ENCODE measurements at regions not wholly inside any gene's neighbourhood (a gene's known extent, or its start where the extent isn't known, plus 50 kb on each side); places are given as distances from the start of the nearest gene placed in this dataset.
A peak's percentile ranks its signal among the peaks of the same experiment; 100 is the strongest.
"Not testable (repeated sequence)": the region's sequence is repeated elsewhere in the genome, so short reads cannot be mapped to it uniquely, and the experiment has no call there.

DNA sequence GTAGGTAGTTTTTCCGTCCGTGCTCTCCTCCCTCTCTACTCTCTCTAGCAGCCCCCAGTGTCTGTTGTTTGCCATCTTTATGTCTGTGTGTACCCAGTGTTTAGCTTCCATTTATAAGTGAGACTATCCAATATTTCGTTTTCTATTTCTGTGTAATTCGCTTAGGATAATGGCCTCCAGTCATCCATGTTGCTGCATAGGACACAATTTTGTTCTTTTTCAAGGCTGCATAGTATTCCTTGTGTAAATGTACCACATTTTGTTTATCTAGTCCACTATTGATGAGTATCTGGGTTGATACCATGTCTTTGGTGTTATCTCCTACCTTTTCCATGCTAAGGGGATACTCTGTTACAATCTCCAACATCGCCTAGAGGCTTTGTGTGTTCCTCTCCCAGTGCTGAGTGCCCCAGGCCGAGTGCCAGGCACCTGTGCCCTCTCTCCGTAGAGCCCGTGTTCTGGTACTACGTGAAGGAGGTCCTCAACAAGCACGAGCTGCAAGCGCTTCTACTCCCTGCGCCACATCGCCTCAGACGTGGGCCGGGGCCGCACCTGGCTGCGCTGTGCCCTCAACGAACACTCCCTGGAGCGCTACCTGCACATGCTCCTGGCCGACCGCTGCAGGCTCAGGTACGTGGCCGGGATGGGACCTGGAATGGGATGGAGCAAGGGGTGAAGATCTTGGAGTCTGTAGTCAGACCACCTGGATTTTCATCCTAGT is 51.0 kb downstream of the NPIPB11 start:
- not testable (repeated sequence) for DNase-seq

DNA sequence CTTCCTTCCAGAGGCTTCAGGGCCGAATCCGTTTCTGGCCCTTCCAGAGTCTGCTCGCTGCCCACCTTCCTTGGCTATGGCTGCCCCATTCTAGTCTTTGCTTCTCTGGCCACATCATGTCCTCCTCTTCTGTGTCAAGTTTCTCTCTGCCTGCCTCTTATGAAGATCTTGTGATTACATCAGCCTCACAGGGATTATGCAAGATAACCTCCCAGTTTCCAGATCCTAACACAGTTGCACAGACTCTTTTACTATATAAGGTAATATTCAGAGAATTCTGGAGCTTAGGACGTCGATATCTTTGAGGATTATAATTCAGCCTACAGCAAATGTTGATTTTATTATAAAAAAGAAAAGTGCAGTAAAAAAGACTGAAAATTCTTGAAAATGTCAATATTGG is 52.1 kb downstream of the NPIPB11 start:
- not testable (repeated sequence) for DNase-seq

DNA sequence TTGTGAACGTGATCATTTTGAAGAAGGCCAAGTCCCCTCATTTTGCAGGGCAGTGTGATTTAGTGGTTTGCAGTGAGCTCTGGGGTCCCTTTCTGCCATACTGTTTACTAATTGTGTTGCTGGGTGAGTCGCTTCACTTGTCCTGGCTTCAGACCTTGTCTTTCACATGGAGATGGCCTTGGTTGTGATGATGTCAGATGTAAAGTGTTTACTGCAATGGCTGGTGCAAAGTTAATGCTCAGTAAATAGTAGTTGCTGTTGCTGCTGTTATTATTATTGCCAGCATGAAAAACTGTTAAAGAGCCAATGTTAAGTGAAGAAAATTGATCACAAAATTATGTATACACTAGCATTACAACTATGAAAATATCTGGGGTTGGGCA is 53.9 kb downstream of the NPIPB11 start:
- not testable (repeated sequence) for DNase-seq

- DNase-seq = not testable (repeated sequence)
Measured at GRCh38 chr16:29351970-29352616, 54.4 kb downstream of the NPIPB11 start.

DNA sequence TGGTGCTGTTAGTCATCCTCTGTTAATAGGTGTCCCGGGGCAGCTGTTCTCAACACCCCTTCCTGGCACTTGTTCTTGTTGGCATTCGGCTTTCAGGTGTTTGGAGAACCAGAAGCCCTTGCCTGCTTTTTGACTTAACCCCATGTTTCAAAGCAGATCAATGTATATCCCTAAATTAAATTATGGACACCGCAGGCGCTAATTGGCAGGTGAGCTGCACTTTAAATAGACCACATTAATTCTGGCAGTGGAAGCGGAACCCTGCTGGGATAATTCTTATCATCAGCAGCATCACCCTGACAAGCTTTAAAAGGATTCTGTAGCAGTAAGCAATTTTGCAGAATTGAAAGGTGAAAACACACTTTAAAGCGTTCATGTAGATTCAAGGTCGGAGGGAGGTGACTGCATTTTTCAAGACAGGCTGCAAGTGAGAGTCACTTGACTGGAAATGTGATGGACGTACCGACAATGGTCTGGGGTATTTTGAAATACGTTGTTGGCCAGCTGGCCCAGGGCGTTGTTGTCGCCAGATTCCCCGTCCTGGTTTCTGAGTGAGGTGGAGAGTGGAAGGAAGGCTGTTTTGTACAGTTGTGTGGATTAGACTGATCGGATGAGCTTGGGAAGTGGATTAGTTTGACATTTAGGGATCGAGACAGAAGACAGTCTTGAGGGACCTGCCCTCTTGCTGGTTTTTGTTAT is 55.1 kb downstream of the NPIPB11 start:
- peak; percentile 83 for DNase-seq

DNA sequence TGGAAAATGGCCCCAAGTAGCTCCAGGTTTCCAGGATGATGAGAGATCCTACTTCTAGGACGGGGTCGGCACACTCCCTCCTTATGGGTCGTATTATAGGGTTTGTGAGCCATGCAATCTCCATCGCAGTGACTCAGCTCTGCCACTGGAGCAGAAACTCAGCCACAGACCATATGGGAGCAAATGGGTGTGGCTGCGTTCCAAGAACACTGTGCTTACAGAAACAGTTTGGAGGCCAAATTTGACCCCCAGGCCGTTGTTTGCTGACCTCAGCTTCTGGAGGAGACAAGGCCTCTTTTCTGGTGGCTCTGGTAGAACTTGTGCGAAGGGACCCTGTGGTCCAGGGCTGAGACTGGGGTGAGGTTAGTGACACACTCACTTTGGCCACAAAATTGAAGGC is 56.5 kb downstream of the NPIPB11 start:
- DNase-seq = not testable (repeated sequence)

DNA sequence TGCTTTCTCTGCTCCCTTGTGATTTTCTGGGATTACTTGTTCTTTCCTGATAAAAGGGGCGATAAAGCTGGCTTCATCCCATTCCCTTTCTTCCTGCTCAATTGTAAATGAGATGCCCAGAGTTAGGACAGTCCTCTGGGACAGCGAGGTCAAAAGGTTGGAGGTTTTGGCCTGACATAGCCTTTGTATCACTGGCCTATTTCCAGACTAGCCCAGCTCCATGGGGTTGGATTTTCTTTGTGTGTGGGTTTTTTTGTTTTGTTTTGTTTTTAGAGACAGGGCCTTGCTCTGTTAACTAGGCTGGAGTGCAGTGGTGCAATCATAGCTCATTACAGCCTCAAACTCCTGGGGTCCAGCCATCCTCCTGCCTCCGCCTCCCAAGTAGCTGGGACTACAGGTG is 57.8 kb downstream of the NPIPB11 start:
- not testable (repeated sequence) for DNase-seq

GRCh38 chr16:29348123-29348690 is 58.3 kb downstream of the NPIPB11 start:
- not testable (repeated sequence) for DNase-seq

GRCh38 chr16:29346796-29347580 is 59.5 kb downstream of the NPIPB11 start:
- DNase-seq = not testable (repeated sequence)

DNA sequence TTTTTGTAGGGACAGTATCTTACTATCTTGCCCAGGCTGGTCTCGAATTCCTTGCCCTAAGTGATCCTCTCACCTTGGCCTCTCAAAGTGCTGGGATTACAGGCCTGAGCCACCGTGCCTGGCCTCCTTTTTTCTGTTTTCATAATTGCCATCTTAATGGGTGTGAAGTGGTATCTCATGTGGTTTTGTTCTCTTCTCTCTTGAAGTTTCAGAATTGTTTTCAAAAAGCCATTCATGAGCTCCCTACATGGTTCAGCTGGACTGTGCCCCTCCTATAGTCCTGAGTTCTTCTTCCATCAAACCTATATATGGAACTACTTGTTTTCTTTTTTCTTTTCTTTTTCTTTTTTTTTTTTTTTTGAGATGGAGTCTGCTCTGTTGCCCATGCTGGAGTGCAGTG is 60.3 kb downstream of the NPIPB11 start:
- not testable (repeated sequence) for DNase-seq

DNA sequence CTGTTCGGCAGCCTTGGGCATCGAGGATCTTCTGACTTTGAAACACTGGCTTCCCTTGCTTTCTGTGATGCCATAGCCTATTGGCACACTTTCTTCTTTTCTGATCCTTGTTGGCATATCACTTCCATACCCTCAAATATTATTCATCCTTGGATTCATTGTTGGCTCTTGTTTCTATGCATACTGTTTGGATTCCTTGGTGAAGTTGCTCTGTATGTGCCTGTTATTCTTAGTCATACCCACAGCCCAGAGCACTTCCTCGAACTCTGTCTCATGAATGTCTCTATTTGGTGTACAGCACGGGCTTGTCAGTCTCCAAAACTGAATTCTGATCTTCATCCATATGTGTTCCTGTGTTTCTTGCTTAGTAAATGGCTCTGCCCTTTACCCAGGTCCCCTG is 63.6 kb downstream of the NPIPB11 start:
- not testable (repeated sequence) for DNase-seq

GRCh38 chr16:29340779-29341438 is 65.6 kb downstream of the NPIPB11 start:
- not testable (repeated sequence) for DNase-seq

- not testable (repeated sequence) for DNase-seq
Measured at GRCh38 chr16:29340235-29340634, 66.3 kb downstream of the NPIPB11 start.

DNA sequence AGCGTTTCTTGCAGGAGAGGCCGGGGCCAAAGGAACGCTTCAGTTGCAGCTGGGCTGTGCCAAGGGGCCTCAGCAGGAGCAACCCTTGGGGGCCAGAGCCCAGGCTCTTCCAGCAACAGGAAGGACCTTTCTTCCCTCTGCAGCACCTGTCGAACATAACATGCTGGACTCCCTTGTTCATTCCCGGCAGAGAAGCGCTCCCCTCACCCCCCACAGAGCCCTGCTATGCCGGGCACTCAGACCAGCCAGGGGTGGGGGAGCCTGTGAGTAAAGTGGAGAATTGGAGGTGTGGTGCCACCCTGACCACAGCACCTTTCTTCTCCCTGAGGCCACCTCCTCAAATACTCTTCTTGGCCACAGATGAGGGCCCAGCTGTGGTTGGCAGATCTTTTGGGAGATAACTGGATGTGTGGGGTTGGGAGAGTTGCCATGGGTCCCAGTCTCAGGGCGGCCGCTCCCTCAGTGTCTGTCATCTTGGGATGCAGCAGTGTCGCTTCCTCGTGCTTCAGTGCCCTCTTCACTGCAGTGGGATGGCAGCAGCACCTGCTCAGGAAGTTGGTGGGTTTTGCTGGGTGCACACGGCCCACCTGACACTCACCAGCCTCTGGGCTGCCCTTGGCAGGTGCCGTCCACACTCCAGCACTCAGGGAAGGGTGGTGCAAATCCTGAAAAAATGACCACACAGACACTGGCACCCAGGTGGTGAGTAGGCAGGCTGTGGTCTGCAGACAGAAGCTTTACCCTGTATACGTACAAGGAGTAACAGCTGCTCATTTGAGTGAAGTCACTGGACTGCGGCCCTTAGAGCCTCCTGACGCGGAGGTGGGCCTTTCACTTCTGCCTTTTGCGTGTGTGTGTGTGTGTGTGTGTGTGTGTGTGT is 67.5 kb downstream of the NPIPB11 start:
- DNase-seq = not testable (repeated sequence)

DNA sequence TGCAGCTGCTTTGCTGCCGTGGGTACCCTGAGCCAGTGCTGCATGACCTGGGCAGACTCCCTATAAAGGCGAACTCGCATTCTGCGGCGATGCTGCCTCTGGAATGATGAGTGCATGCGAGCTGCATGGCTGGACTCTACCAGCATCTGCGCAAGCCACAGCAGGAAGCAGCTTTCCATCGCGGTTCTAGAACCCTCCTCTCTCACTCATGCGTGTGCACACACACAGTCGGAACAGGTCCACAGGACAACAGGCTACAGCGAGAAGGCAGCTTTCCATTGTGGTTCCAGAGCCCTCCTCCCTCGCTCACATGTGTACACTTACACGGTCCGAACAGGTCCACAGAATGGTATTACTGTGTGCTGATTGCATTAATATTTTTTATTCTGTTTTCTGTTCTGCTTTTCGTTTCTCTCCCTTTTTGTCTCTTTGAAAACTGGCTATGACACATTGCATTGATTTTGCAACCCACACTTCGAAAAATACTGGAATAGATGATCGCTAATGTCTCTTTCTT is 69.1 kb downstream of the NPIPB11 start:
- not testable (repeated sequence) for DNase-seq

- DNase-seq = not testable (repeated sequence)
Measured at GRCh38 chr16:29335549-29335846, 71.0 kb downstream of the NPIPB11 start.

DNA sequence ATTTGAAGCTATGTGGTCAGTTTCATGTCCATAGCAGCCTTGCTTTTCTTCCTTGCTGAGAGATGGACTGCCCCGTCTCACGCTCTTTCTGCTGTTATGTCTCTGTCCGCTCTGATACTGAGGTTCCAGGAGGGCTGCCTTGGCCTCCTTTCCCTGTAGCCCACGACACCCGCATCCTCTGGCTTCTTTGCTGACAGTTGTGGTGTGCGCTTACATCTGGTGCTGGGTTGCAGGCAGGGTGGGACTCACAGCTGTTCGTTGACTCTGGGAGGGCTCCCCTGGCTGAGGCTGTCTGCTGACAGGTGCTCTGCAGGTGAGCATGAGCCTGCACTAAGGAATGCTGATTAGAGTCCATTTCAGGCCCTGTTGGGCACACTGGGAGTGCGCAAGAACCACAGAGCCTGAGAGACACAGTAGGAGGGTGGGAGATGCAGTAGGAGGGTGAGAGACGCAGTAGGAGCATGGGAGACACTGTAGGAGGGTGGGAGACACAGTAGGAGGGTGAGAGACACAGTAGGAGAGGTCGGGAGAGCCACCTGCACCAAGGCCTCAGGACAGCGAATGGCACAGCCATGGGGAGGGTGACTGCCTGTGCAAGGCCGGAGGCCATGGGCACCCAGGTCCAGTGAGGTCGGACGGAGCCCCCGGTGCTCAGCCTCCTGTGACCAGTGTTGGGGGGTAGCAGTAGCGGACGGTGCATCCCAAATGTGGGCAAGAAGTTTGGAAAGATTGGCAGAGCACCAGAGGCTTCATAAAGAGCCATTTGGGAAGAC is 71.5 kb downstream of the NPIPB11 start:
- not testable (repeated sequence) for DNase-seq

GRCh38 chr16:29333492-29334097 is 72.9 kb downstream of the NPIPB11 start:
- not testable (repeated sequence) for DNase-seq

DNA sequence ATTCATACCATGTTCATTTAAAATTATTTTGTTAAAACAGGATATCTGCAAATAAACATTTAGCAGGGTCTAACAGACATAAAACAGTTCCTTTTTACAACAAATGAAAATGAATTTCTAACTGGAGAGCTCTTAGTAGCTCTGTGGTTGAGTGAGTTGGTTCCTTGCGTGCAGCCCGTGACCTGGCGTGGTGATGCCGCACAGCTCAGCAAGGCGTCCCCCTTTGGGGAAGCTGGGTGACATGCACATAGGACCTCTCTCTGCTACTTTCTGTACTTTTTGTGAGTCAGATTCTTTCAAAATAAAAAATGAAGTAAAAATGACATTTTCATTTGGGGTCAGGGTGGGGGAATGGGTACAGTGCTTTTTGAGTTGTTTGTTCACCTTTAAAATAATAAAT is 75.9 kb downstream of the NPIPB11 start:
- DNase-seq = not testable (repeated sequence)

GRCh38 chr16:29328528-29328927 is 78.0 kb downstream of the NPIPB11 start:
- DNase-seq = not testable (repeated sequence)

Measured in NCI-H1417 treated with DMSO at 0.1 percent for 48 hours (cell line).